Stimulated activated naive B cell treated with anti-CD40 and anti-IgM and Interleukin-4, amounts not matched to agents 10 μg/mL and 1 μg/mL and 100 μg/mL, for 72 hours (primary cell): ENCODE measurements at regions not wholly inside any gene's neighbourhood (a gene's known extent, or its start where the extent isn't known, plus 50 kb on each side); places are given as distances from the start of the nearest gene placed in this dataset.

ENCODE experiments used
- ATAC-seq, 2 donors: fragments of 150-1000 bp; cut with Tn5 transposase; replicated peaks; 2 replicates each; pipeline ENCODE4 v1.10.0; 2021; ENCODE audit warnings: moderate library complexity in 1 of 2
- DNase-seq: peaks from one replicate; pipeline ENCODE4 v3.0.0; 2021
- H3K27ac Mint-ChIP-seq: one replicate; pipeline ENCODE4 v1.8.0; 2022; ENCODE audit warnings: mild to moderate bottlenecking, mixed read lengths
- H3K27me3 Mint-ChIP-seq, 2 donors: one replicate each; pipeline ENCODE4 v1.8.0; 2022; ENCODE audit warnings: mixed read lengths in 2 of 2
- H3K36me3 Mint-ChIP-seq, 2 donors: one replicate each; pipeline ENCODE4 v1.8.0; 2022; ENCODE audit warnings: mixed read lengths in 2 of 2, mild to moderate bottlenecking in 1 of 2
- H3K4me1 Mint-ChIP-seq, 2 donors: one replicate each; pipeline ENCODE4 v1.8.0; 2022; ENCODE audit warnings: mixed read lengths in 2 of 2, mild to moderate bottlenecking in 1 of 2
- H3K4me3 Mint-ChIP-seq, 2 donors: one replicate each; pipeline ENCODE4 v1.8.0; 2022; ENCODE audit warnings: mild to moderate bottlenecking in 2 of 2, mixed read lengths in 2 of 2, moderate library complexity in 1 of 2
- H3K9me3 Mint-ChIP-seq, 2 donors: one replicate each; pipeline ENCODE4 v1.8.0; 2022; ENCODE audit warnings: mixed read lengths in 2 of 2, mild to moderate bottlenecking in 1 of 2

- ATAC-seq, result no peak
- H3K4me1 Mint-ChIP-seq, result no peaks in the 10 kb centered on the region
These were observed 455.0 kb downstream of the BRINP3 start for GRCh38 chr1:190022709-190023108.

GRCh38 chr1:190029441-190029840 lies 448.2 kb downstream of the BRINP3 start:
- Mint-ChIP-seq H3K9me3 (peaks cover 0 to 4% of the 10 kb centered on the region in 2 donors), H3K4me1 (no peaks in the 10 kb centered on the region), H3K27ac (no peak overlapping the region), H3K27me3 (no peaks in the 10 kb centered on the region), H3K36me3 (no peaks in the 10 kb centered on the region), H3K4me3 (no peak overlapping the region)
- DNase-seq (no peak), ATAC-seq (no peak)

More at GRCh38 chr1:190022709-190023108, 455.0 kb downstream of the BRINP3 start:
- no peaks in the 10 kb centered on the region for H3K36me3 Mint-ChIP-seq
- DNase-seq, result no peak
- peaks cover 0 to 9% of the 10 kb centered on the region in 2 donors for H3K9me3 Mint-ChIP-seq
- H3K27me3 Mint-ChIP-seq, result no peaks in the 10 kb centered on the region
- H3K4me3 Mint-ChIP-seq, result no peak overlapping the region
- no peak overlapping the region for H3K27ac Mint-ChIP-seq

- no peak for ATAC-seq
- Mint-ChIP-seq H3K4me3 (no peak overlapping the region), H3K9me3 (peaks cover 0 to 14% of the 10 kb centered on the region in 2 donors), H3K27me3 (no peaks in the 10 kb centered on the region), H3K27ac (no peak overlapping the region), H3K36me3 (no peaks in the 10 kb centered on the region), H3K4me1 (no peaks in the 10 kb centered on the region)
- DNase-seq, result no peak
These were observed 434.0 kb downstream of the BRINP3 start for GRCh38 chr1:190043655-190044054.

GRCh38 chr1:190046231-190046630 lies 431.4 kb downstream of the BRINP3 start:
- no peaks in the 10 kb centered on the region for H3K4me1 Mint-ChIP-seq
- no peak overlapping the region for H3K27ac Mint-ChIP-seq
- no peak for ATAC-seq
- H3K4me3 Mint-ChIP-seq, result no peak overlapping the region
- peaks cover 0 to 8% of the 10 kb centered on the region in 2 donors for H3K9me3 Mint-ChIP-seq
- no peaks in the 10 kb centered on the region for H3K27me3 Mint-ChIP-seq
- H3K36me3 Mint-ChIP-seq, result no peaks in the 10 kb centered on the region
- DNase-seq, result no peak
